Endothelial cell of umbilical vein (primary cell): ENCODE measurements at regions not wholly inside any gene's neighbourhood (a gene's known extent, or its start where the extent isn't known, plus 50 kb on each side); places are given as distances from the start of the nearest gene placed in this dataset.

Experiments
- CTCF ChIP-seq, 2 donors: IDR thresholded peaks; 1 replicate in 1 of 2; 2 replicates in 1 of 2; pipeline ENCODE4 v1.5.1; 2011; ENCODE audit warnings: low read length in 2 of 2, mild to moderate bottlenecking in 2 of 2, moderate library complexity in 2 of 2, control low read depth in 1 of 2, inconsistent platforms in 1 of 2, low read depth in 1 of 2; ENCODE audit not compliant: insufficient read depth in 1 of 2; ENCODE audit errors: extremely low read depth in 1 of 2
- GATA2 ChIP-seq: IDR thresholded peaks from 2 replicates; pipeline ENCODE4 v1.7.0; 2011; ENCODE audit warnings: low read depth, mild to moderate bottlenecking, moderate library complexity, mixed read lengths, low read length; ENCODE audit not compliant: insufficient read length, insufficient read depth
- JUN ChIP-seq: IDR thresholded peaks from 2 replicates; pipeline ENCODE4 v1.6.1; 2011; ENCODE audit warnings: borderline replicate concordance, low read depth; ENCODE audit not compliant: insufficient read length, insufficient read depth
- MYC ChIP-seq: IDR thresholded peaks from one replicate; pipeline ENCODE4 v1.6.1; 2011; ENCODE audit warnings: mild to moderate bottlenecking, low read depth, low read length
- POLR2A ChIP-seq: IDR thresholded peaks from 2 replicates; pipeline ENCODE4 v1.6.1; 2012; ENCODE audit warnings: low read depth, mild to moderate bottlenecking, control low read depth, low read length
- POLR2AphosphoS5 ChIP-seq: IDR thresholded peaks from 2 replicates; pipeline ENCODE4 v1.6.1; 2012; ENCODE audit warnings: low read depth, mild to moderate bottlenecking, control low read depth, low read length, moderate library complexity; ENCODE audit not compliant: insufficient read depth

- TF ChIP-seq POLR2A: no peak
- TF ChIP-seq POLR2AphosphoS5: no peak
- TF ChIP-seq CTCF (IDR thresholded peaks at IDR 0.05; ENCODE audit: extremely low read depth in 1 of 2, insufficient read depth in 1 of 2, low read depth in 1 of 2, low read length in 2 of 2): no peak
- no peak for TF ChIP-seq JUN
- no peak for TF ChIP-seq MYC
- TF ChIP-seq GATA2: no peak
Measured at GRCh38 chr16:66277311-66278070, 89.0 kb upstream of the CDH5 start.
